Tibial nerve (tissue), 4 donors: ENCODE measurements at regions not wholly inside any gene's neighbourhood (a gene's known extent, or its start where the extent isn't known, plus 50 kb on each side); places are given as distances from the start of the nearest gene placed in this dataset.

Experiments used
- DNase-seq, 2 donors: peaks; one replicate each; pipeline ENCODE4 v3.0.0-alpha.2; 2019; ENCODE audit warnings: low spot score in 2 of 2
- H3K27ac ChIP-seq, 4 donors: fragments of 200-600 bp; sonication (generic) in 3 of 4; one replicate each; pipeline ENCODE4 v1.5.1; 2017 to 2019; ENCODE audit warnings: mild to moderate bottlenecking in 1 of 4
- H3K27me3 ChIP-seq, 2 donors: fragments of 200-600 bp; sonication (generic) in 1 of 2; one replicate each; pipeline versions ENCODE4 v1.5.1 to v1.6.0; 2017 to 2019
- H3K36me3 ChIP-seq, 3 donors: fragments of 200-600 bp; sonication (generic); one replicate each; pipeline ENCODE4 v1.5.1; 2018 to 2019
- H3K4me1 ChIP-seq, 4 donors: fragments of 200-600 bp; sonication (generic) in 3 of 4; one replicate each; pipeline ENCODE4 v1.5.1; 2017 to 2019
- H3K4me3 ChIP-seq, 4 donors: fragments of 200-600 bp; sonication (generic) in 3 of 4; one replicate each; pipeline ENCODE4 v1.5.1; 2017 to 2019; ENCODE audit warnings: mild to moderate bottlenecking in 1 of 4, moderate library complexity in 1 of 4
- H3K9me3 ChIP-seq, 4 donors: fragments of 200-600 bp; sonication (generic) in 3 of 4; one replicate each; pipeline ENCODE4 v1.5.1; 2017 to 2019
- EP300 ChIP-seq, 2 donors: sonication (generic); formaldehyde crosslinking; IDR thresholded peaks; one replicate each; pipeline ENCODE4 v1.6.1; 2017; ENCODE audit warnings: antibody characterized with exemption in 2 of 2, mild to moderate bottlenecking in 1 of 2
- POLR2A ChIP-seq, 2 donors: fragments of 450-650 bp; IDR thresholded peaks; one replicate each; pipeline ENCODE4 v1.6.1; 2017; ENCODE audit warnings: antibody characterized with exemption in 2 of 2, mild to moderate bottlenecking in 2 of 2, moderate library complexity in 2 of 2
- WGBS, 2 donors: methylation state at CpG; one replicate each; pipeline ENCODE4 v1.1.5; 2018; 5-methylcytosine and 5-hydroxymethylcytosine counted together
- TF ChIP-seq, protein P1 (sequence below), 5 experiments: fragments of 200-600 bp in 3 of 5; fragments of 450-650 bp in 2 of 5; sonication (generic) in 3 of 5; IDR thresholded peaks; one replicate each; pipeline ENCODE4 v1.5.1; 2016 to 2019; ENCODE audit warnings: antibody characterized with exemption in 5 of 5, mild to moderate bottlenecking in 3 of 5, moderate library complexity in 2 of 5

GRCh38 chr5:160175438-160176218 is 53.7 kb upstream of the FABP6 start:
- H3K27ac ChIP-seq: peak overlapping the region in 2 of 4 donors; percentile 64 to 65
- WGBS, 2 donors: 44 to 55% methylated on average over 18 of the region's 18 CpGs
- H3K36me3 ChIP-seq: no peaks in the 10 kb centered on the region
- no peaks in the 10 kb centered on the region for H3K27me3 ChIP-seq
- no peak for TF ChIP-seq POLR2A (IDR thresholded peaks at IDR 0.05)
- TF ChIP-seq, protein P1, sequence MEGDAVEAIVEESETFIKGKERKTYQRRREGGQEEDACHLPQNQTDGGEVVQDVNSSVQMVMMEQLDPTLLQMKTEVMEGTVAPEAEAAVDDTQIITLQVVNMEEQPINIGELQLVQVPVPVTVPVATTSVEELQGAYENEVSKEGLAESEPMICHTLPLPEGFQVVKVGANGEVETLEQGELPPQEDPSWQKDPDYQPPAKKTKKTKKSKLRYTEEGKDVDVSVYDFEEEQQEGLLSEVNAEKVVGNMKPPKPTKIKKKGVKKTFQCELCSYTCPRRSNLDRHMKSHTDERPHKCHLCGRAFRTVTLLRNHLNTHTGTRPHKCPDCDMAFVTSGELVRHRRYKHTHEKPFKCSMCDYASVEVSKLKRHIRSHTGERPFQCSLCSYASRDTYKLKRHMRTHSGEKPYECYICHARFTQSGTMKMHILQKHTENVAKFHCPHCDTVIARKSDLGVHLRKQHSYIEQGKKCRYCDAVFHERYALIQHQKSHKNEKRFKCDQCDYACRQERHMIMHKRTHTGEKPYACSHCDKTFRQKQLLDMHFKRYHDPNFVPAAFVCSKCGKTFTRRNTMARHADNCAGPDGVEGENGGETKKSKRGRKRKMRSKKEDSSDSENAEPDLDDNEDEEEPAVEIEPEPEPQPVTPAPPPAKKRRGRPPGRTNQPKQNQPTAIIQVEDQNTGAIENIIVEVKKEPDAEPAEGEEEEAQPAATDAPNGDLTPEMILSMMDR (IDR thresholded peaks at IDR 0.05): no peak
- peak in 1 of 2 donors; percentile 40 for TF ChIP-seq EP300 (IDR thresholded peaks at IDR 0.05)
- no peaks in the 10 kb centered on the region for H3K9me3 ChIP-seq
- no peak overlapping the region for H3K4me3 ChIP-seq
- no peak for DNase-seq
- H3K4me1 ChIP-seq: peaks cover 0 to 15% (median 3%) of the 10 kb centered on the region in 4 donors

DNA sequence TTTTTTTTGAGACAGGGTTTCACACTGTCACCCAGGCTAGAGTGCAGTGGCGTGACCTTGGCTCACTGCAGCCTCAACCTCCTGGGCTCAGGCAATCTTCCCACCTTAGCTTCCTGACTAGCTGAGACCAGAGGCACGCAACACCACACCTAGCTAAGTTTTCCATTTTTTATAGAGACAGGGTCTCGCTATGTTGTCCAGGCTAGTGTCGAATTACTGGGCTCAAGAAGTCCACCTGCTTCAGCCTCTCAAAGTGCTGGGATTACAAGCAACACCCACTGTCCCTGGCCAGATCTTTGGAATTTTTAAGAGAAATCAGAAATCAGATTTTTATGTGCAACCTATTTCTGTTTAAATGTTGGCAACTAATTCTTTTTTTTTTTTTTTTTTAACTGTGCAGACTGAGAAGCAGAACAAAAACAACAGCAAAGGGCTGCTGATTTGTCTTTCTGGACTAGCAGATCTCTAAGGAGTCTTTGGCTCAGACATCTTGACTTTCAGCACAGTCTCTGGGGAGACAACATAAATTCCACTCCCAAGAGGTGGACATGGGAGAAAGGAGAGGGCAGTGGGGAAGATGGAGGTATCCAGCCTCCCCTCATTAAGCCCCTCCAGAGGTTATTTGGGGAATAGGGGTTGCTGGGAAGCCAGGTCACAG is 54.4 kb upstream of the FABP6 start:
- peaks cover 0 to 16% (median 3%) of the 10 kb centered on the region in 4 donors for H3K4me1 ChIP-seq
- H3K27me3 ChIP-seq: no peaks in the 10 kb centered on the region
- peak overlapping the region in 2 of 4 donors; percentile 64 to 65 for H3K27ac ChIP-seq
- WGBS, 2 donors: 89 to 91% methylated on average over 4 of the region's 4 CpGs
- H3K9me3 ChIP-seq: no peaks in the 10 kb centered on the region
- no peak for DNase-seq
- H3K4me3 ChIP-seq: no peak overlapping the region
- TF ChIP-seq EP300 (IDR thresholded peaks at IDR 0.05) (no peak), POLR2A (IDR thresholded peaks at IDR 0.05) (no peak)
- TF ChIP-seq, protein P1 (IDR thresholded peaks at IDR 0.05): no peak
- no peaks in the 10 kb centered on the region for H3K36me3 ChIP-seq

DNA sequence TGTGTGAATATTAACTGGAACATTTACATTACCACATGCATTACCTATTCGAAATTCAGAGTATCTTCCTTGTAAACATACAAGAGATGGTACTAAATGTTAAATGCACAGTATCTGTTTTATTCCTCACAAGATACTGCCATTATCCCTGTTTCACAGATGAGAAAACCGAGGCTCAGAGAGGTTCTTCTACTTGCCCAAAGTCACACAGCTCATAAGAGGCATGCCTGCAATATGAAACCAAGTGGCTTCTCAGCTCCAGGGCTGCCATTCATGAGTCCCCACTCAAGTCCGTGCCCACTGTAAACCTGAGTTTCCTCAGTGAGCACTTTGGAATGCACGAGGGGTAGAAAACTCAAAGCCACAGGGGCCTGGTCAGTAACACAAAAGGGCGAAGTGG is 55.0 kb upstream of the FABP6 start:
- WGBS, 2 donors: 82 to 91% methylated on average over 5 of the region's 5 CpGs
- no peaks in the 10 kb centered on the region for H3K36me3 ChIP-seq
- DNase-seq: no peak
- H3K27me3 ChIP-seq: no peaks in the 10 kb centered on the region
- no peak overlapping the region for H3K27ac ChIP-seq
- H3K4me3 ChIP-seq: no peak overlapping the region
- peaks cover 0 to 22% (median 3%) of the 10 kb centered on the region in 4 donors for H3K4me1 ChIP-seq
- no peaks in the 10 kb centered on the region for H3K9me3 ChIP-seq
- TF ChIP-seq POLR2A (IDR thresholded peaks at IDR 0.05) (no peak), EP300 (IDR thresholded peaks at IDR 0.05) (no peak)
- TF ChIP-seq, protein P1 (IDR thresholded peaks at IDR 0.05): no peak

DNA sequence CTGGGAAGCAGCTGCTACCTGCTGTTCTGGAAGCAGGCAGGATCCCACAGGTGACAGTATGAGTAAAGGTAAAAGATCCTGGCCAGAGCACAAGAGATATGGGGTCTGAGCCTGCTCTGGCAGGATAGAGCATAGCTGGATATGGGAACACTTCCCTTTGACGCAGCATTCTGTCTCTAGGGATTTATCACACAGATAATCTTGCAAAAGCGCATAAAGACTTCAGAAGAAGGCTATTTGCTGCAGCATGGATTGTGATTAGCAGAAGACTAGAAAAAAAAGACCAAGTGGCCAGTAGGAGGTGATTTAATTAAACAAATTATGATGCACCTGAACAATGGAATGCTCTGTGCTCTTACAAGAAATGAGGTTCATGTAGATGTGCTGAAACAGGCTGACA is 52.4 kb upstream of the PWWP2A start:
- 65 to 67% methylated on average over 2 of the region's 2 CpGs for WGBS, 2 donors
- no peak overlapping the region for H3K27ac ChIP-seq
- no peaks in the 10 kb centered on the region for H3K27me3 ChIP-seq
- H3K4me1 ChIP-seq: peaks cover 0 to 32% (median 4%) of the 10 kb centered on the region in 4 donors
- no peaks in the 10 kb centered on the region for H3K36me3 ChIP-seq
- H3K9me3 ChIP-seq: no peaks in the 10 kb centered on the region
- no peak for DNase-seq
- TF ChIP-seq EP300 (IDR thresholded peaks at IDR 0.05): no peak
- TF ChIP-seq POLR2A (IDR thresholded peaks at IDR 0.05): no peak
- TF ChIP-seq, protein P1 (IDR thresholded peaks at IDR 0.05): no peak
- H3K4me3 ChIP-seq: no peak overlapping the region

GRCh38 chr5:160169326-160169725 is 50.1 kb upstream of the PWWP2A start:
- H3K27ac ChIP-seq: peak overlapping the region in 2 of 4 donors; percentile 27 to 58
- peaks cover 0 to 41% (median 14%) of the 10 kb centered on the region in 4 donors for H3K4me1 ChIP-seq
- no peak for DNase-seq
- 26 to 43% methylated on average over 3 of the region's 3 CpGs for WGBS, 2 donors
- no peak overlapping the region for H3K4me3 ChIP-seq
- H3K27me3 ChIP-seq: no peaks in the 10 kb centered on the region
- no peaks in the 10 kb centered on the region for H3K9me3 ChIP-seq
- no peak for TF ChIP-seq POLR2A (IDR thresholded peaks at IDR 0.05)
- TF ChIP-seq EP300 (IDR thresholded peaks at IDR 0.05): no peak
- TF ChIP-seq, protein P1 (IDR thresholded peaks at IDR 0.05): no peak
- no peaks in the 10 kb centered on the region for H3K36me3 ChIP-seq
